ENCODE measurements at regions not wholly inside any gene's neighbourhood (a gene's known extent, or its start where the extent isn't known, plus 50 kb on each side); places are given as distances from the start of the nearest gene placed in this dataset.
"Not testable (repeated sequence)": the region's sequence is repeated elsewhere in the genome, so short reads cannot be mapped to it uniquely, and the experiment has no call there.

DNA sequence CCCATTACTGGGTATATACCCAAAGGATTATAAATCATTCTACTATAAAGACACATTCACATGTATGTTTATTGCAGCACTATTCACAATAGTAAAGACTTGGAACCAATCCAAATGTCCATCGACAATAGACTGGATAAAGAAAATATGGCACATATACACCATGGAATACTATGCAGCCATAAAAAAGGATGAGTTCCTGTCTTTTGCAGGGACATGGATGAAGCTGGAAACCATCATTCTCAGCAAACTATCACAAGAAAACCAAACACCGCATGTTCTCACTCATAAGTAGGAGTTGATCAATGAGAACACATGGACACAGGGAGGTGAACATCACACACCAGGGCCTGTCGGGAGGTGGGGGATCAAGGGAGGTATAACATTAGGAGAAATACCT is 62.2 kb upstream of the FBXL17 start:
- DNase-seq (ENCODE audit: low read depth): not testable (repeated sequence)

DNA sequence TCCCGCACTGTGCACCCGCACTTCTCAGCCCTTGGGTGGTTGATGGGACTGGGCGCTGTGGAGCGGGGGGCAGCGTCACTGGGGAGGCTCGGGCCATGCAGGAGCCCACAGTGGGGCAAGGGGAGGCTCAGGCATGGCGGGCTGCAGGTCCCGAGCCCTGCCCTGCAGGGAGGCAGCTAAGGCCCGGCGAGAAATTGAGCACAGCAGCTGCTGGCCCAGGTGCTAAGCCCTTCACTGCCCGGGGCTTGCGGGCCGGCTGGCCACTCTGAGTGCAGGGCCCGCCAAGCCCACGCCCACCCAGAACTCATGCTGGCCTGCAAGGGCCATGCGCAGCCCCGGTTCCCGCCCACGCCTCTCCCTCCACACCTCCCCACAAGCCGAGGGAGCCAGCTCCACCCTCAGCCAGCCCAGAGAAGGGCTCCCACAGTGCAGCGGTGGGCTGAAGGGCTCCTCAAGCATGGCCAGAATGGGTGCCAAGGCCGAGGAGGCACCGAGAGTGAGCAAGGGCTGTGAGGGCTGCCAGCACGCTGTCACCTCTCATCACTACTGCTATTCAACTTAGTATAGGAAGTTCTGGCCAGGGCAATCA is 60.3 kb upstream of the FBXL17 start:
- DNase-seq (ENCODE audit: low read depth): not testable (repeated sequence)

DNA sequence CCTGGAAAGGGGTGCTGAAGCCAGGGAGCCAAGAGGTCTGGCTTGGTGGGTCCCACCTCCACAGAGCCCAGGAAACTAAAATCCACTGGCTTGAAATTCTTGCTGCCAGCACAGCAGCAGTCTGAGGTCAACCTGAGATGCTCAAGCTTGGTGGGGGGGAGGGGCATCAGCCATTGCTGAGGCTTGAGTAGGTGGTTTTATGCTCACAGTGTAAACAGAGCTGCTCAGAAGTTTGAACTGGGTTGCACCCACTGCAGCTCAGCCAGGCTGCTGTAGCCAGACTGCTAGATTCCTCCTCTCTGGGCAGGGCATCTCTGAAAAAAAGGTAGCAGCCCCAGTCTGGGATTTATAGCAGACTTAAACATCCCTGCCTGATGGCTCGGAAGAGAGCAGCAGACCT is 55.5 kb upstream of the FBXL17 start:
- DNase-seq (ENCODE audit: low read depth): no peak

DNA sequence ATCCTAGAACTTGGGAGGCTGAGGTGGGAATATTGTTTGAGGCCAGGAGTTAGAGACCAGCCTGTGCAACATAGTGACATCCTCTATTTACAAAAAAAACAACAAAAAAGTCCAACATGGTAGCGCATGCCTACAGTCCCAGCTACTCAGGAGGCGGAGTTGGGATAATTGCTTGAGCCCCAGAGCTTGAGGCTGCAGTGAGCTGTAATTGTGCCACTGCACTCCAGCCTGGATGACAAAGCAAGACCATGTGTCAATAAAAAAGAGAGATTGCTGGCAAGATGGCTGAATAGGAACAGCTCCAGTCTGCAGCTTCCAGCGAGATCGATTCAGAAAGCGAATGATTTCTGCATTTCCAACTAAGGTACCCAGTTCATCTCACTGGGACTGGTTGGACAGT is 54.8 kb upstream of the FBXL17 start:
- no peak for DNase-seq (ENCODE audit: low read depth)

DNA sequence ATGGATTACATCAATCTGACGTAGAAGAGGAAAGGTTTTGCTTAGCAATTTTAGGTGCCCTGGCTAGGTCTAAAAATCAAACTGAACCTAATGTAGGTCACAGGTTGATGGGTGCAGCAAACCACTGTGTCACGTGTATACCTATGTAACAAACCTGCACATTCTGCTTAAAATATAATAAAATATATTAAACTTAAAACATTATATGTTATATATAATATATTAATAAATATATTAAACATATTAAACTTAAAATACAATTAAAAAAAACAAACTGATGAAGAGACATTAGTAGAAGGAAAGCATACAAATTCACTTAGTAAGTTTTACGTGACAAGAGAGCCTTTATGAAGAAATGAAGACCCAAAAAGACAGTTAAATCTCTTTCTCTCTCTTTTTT is 51.7 kb upstream of the FBXL17 start:
- DNase-seq (ENCODE audit: low read depth): no peak

DNA sequence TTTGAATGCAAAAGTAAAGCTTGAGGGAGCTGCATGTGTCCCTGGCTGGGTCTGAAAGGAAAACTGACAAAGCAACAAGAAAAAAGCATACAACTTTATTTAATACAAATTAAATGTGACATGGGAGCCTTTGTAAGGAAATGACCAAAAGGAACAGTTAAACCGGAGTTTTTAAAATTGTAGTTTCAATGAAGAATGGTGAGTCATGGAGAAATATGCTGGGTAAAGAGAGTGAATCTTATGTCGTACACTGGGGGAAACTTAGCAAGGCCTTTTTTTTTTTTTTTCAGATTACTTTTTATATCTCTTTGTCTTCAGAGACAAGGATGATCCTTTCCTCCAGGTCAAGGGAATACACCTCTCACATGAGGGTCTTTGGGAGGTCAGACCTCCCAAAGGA is 50.1 kb upstream of the FBXL17 start:
- DNase-seq (ENCODE audit: low read depth): no peak
